ENCODE measurements at regions not wholly inside any gene's neighbourhood (a gene's known extent, or its start where the extent isn't known, plus 50 kb on each side); places are given as distances from the start of the nearest gene placed in this dataset.

DNA sequence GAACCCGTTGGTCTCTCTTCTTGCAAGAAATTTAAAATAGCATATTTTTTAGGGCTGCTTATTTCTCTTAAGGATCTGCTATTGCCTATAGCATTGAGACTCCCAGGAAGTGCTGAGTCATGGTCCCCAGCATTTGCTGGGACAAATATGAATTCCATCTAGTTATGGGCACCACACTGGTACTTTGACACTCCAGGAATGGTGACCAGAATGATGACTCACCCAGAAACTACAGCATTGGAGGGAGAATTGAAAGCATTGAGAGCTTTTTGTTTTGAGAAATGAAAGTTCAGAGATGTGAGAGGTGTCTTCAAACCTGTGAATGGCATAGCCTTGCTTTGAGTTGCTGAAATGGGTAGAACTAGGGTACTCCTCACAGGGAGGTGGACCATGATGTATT is 699.7 kb downstream of the DHX35 start:
- POLR2A ChIA-PET, result no interaction called here
- Histone ChIP-seq H3K27ac (ENCODE audit: low read depth, low read length) (no peak overlapping the region), H3K27me3 (ENCODE audit: control insufficient read depth, insufficient read depth, low read length) (no peaks in the 10 kb centered on the region), H3K4me3 (ENCODE audit: low read depth, low read length) (no peak overlapping the region), H3K9me3 (ENCODE audit: control insufficient read depth, insufficient read depth, low read length) (no peaks in the 10 kb centered on the region)
- no peak for DNase-seq (ENCODE audit: low read depth, low spot score)
- CTCF ChIA-PET, result no interaction called here
- TF ChIP-seq, protein P1, sequence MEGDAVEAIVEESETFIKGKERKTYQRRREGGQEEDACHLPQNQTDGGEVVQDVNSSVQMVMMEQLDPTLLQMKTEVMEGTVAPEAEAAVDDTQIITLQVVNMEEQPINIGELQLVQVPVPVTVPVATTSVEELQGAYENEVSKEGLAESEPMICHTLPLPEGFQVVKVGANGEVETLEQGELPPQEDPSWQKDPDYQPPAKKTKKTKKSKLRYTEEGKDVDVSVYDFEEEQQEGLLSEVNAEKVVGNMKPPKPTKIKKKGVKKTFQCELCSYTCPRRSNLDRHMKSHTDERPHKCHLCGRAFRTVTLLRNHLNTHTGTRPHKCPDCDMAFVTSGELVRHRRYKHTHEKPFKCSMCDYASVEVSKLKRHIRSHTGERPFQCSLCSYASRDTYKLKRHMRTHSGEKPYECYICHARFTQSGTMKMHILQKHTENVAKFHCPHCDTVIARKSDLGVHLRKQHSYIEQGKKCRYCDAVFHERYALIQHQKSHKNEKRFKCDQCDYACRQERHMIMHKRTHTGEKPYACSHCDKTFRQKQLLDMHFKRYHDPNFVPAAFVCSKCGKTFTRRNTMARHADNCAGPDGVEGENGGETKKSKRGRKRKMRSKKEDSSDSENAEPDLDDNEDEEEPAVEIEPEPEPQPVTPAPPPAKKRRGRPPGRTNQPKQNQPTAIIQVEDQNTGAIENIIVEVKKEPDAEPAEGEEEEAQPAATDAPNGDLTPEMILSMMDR (IDR thresholded peaks at IDR 0.05; ENCODE audit: low read depth, low read length), result no peak

DNA sequence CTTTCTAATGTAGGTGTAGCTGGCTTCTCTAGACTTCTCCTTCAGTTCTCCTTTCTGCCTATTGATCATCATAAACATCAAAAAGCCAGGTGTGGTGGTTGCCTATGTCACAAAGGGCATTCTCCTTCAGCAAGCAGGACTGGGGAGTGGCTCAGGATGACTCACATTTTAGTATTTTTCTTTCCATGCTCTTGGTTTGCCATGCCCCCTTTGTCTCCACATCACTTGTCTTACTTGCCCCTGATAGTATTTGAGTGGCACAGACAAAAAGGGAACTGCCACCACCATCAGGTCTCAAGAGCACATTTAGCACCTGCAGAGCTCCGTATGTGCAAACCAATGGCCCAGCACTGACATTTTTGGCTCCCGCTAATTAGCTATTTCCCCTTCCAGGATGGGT is 698.8 kb downstream of the DHX35 start:
- CTCF ChIA-PET, result no interaction called here
- H3K27me3 ChIP-seq (ENCODE audit: control insufficient read depth, insufficient read depth, low read length), result no peaks in the 10 kb centered on the region
- no peaks in the 10 kb centered on the region for H3K9me3 ChIP-seq (ENCODE audit: control insufficient read depth, insufficient read depth, low read length)
- H3K27ac ChIP-seq (ENCODE audit: low read depth, low read length), result no peak overlapping the region
- POLR2A ChIA-PET, result no interaction called here
- DNase-seq (ENCODE audit: low read depth, low spot score), result no peak
- TF ChIP-seq, protein P1 (IDR thresholded peaks at IDR 0.05; ENCODE audit: low read depth, low read length), result no peak
- H3K4me3 ChIP-seq (ENCODE audit: low read depth, low read length), result no peak overlapping the region

DNA sequence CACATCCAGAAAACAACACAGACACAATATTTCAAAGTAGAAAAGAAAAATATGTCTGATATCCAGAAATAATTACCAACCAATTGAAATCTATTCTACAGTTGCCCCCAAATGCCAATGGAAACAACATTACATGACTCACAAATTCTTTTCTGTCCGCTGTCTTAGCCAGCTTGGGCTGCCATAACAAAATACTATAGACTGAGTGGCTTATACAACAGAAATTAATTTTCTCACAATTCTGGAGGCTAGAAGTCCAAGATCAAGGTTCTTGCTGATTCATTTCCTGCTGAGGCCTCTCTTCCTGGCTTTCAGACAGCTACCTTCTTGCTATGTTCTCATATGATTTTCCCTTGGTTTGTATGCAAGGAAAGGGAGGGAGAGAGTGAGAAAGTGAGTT is 698.1 kb downstream of the DHX35 start:
- TF ChIP-seq, protein P1 (IDR thresholded peaks at IDR 0.05; ENCODE audit: low read depth, low read length), result no peak
- DNase-seq (ENCODE audit: low read depth, low spot score), result no peak
- CTCF ChIA-PET, result interaction anchor here (0.8 kb wide), 1 partner anchor 49 kb away, joined by 3 read pairs; no protein-coding TSS in a partner anchor
- Histone ChIP-seq H3K27me3 (ENCODE audit: control insufficient read depth, insufficient read depth, low read length) (no peaks in the 10 kb centered on the region), H3K9me3 (ENCODE audit: control insufficient read depth, insufficient read depth, low read length) (no peaks in the 10 kb centered on the region), H3K4me3 (ENCODE audit: low read depth, low read length) (no peak overlapping the region), H3K27ac (ENCODE audit: low read depth, low read length) (no peak overlapping the region)
- POLR2A ChIA-PET, result no interaction called here

DNA sequence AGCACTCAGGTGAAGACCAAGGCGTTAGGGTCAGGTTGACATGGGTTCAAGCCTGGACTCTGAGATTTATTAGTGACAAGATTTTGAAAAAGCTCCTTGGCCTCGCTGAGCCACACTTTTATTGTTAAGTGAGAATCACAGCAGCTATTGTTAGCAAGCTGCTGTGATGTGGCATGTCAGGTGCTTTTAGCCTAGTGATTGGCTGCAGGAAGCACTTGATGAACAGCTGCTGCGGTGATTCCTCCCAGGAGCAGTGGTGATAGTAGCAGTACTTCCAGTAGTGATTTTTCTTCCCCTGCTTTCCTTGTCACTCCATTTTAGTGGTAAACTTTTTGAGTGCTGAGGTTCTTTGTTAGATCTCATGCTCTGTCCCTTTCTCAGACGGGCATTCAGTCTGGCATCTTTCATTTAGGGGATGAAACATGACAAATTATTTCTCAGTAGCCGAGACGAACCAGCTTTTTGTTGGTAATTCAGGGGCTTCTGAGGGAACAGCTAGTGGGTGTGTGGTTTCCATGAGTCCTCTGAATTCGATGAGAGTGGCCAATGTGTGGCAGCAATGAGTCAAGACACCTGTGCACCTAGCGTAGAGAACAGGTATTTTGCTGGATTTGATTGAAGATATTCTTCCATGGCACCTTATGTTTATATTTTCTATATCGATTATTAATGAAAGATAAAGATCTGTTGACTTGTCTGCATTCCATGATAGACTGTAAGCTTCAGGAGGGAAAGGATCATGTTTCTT is 696.7 kb downstream of the DHX35 start:
- Histone ChIP-seq H3K4me3 (ENCODE audit: low read depth, low read length) (no peak overlapping the region), H3K27ac (ENCODE audit: low read depth, low read length) (no peak overlapping the region), H3K9me3 (ENCODE audit: control insufficient read depth, insufficient read depth, low read length) (no peaks in the 10 kb centered on the region), H3K27me3 (ENCODE audit: control insufficient read depth, insufficient read depth, low read length) (no peaks in the 10 kb centered on the region)
- TF ChIP-seq, protein P1 (IDR thresholded peaks at IDR 0.05; ENCODE audit: low read depth, low read length), result no peak
- ChIA-PET CTCF (no interaction called here), POLR2A (no interaction called here)
- no peak for DNase-seq (ENCODE audit: low read depth, low spot score)

DNA sequence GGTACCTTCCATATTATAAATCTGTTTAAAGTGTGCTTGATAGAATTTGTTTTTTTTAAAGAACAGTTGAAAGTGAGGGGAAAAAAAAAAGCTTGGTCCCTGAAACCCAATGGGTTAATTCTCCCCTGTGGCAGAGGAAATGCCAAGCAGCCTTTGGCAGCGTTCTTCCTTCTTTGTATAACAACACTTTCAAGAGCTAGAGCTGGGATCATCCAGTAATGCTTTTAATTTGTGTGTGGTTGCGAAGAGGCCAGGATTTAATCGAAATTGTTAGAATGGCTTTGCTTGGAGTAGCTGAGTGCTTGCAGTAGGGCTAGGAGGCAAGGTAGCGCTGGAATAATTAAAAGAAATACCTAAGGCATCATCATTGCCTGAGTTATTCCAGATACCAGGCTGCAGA is 692.0 kb downstream of the DHX35 start:
- H3K9me3 ChIP-seq (ENCODE audit: control insufficient read depth, insufficient read depth, low read length), result no peaks in the 10 kb centered on the region
- TF ChIP-seq, protein P1 (IDR thresholded peaks at IDR 0.05; ENCODE audit: low read depth, low read length), result no peak
- H3K27ac ChIP-seq (ENCODE audit: low read depth, low read length), result no peak overlapping the region
- ChIA-PET POLR2A (no interaction called here), CTCF (no interaction called here)
- no peaks in the 10 kb centered on the region for H3K27me3 ChIP-seq (ENCODE audit: control insufficient read depth, insufficient read depth, low read length)
- H3K4me3 ChIP-seq (ENCODE audit: low read depth, low read length), result no peak overlapping the region
- no peak for DNase-seq (ENCODE audit: low read depth, low spot score)

All from AG04450 (cell line).